ENCODE measurements at regions not wholly inside any gene's neighbourhood (a gene's known extent, or its start where the extent isn't known, plus 50 kb on each side); places are given as distances from the start of the nearest gene placed in this dataset.

DNA sequence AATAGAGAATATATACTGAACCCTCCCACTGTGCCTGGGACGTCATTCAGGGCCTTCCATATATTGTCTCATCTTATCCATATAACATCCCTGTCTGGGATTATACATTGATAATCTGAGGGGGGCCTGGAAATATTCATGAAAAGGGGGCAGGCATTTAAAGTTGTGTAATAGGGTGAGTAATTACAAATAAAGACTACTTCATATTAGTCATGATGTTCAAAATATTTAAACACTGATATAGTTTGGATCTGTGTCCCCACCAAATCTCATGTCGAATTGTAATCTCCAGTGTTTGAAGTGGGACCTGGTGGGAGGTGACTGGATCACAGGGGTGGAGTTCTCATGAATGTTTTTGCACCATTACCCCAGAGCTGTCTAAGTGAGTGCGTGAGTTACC lies 97.8 kb downstream of the AQP9 start:
- ATAC-seq: no peak

DNA sequence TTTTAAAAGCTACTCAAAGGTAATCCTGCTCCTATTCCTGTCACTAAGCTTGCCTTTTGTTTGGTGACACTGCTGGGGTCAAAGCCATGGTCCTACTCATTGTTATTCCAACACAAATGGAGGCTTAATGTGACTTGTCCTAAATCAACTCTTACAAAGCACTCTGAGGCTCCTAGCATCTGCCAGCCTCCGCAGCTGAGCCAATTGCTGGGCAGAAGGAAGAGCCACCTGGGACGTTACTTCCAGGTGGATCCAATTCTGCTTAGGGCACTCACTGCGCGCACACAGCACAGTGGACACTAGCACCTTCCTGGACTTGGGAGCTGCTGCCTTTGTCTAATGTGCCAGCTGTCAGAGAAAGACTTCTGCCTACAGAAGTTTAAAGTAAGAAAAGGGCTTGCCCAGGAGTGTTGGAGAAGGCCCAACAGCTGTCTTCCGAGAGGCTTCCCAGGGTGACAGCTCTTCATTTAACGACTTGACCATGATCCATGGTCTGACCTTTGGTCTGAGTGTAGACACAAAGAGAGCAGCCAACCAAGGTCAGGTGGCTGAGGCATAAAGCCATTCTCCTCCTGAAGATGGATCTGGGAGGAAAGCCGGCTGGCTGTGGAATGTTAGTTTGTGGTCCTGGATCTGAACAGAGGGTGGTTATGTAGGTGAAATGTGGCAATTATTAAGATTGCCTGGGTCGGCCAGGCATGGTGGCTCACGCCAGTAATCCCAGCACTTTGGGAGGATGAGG lies 102.2 kb downstream of the AQP9 start:
- H3K36me3 ChIP-seq: no peaks in the 10 kb centered on the region
- FAIRE-seq (no peak), DNase-seq (no peak), ATAC-seq (no peak)
- TF ChIP-seq, protein P1, sequence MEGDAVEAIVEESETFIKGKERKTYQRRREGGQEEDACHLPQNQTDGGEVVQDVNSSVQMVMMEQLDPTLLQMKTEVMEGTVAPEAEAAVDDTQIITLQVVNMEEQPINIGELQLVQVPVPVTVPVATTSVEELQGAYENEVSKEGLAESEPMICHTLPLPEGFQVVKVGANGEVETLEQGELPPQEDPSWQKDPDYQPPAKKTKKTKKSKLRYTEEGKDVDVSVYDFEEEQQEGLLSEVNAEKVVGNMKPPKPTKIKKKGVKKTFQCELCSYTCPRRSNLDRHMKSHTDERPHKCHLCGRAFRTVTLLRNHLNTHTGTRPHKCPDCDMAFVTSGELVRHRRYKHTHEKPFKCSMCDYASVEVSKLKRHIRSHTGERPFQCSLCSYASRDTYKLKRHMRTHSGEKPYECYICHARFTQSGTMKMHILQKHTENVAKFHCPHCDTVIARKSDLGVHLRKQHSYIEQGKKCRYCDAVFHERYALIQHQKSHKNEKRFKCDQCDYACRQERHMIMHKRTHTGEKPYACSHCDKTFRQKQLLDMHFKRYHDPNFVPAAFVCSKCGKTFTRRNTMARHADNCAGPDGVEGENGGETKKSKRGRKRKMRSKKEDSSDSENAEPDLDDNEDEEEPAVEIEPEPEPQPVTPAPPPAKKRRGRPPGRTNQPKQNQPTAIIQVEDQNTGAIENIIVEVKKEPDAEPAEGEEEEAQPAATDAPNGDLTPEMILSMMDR (IDR thresholded peaks at IDR 0.05): no peak
- intact Hi-C loops (cut with DNase I): no loop called here
- no peak overlapping the region for H3K4me3 ChIP-seq
- H3K4me1 ChIP-seq: no peaks in the 10 kb centered on the region
- H3K9me3 ChIP-seq: no peaks in the 10 kb centered on the region
- 79 to 81% methylated on average over 9 of the region's 9 CpGs for WGBS, 2 donors
- H3K27me3 ChIP-seq: no peaks in the 10 kb centered on the region
- no peak overlapping the region for H3K27ac ChIP-seq

More for the DNA sequence above, 97.8 kb downstream of the AQP9 start:
- H3K36me3 ChIP-seq: no peaks in the 10 kb centered on the region
- TF ChIP-seq, protein P1 (IDR thresholded peaks at IDR 0.05): no peak
- intact Hi-C loops (cut with DNase I): no loop called here
- FAIRE-seq (no peak), DNase-seq (no peak)
- no peaks in the 10 kb centered on the region for H3K4me1 ChIP-seq
- H3K9me3 ChIP-seq: no peaks in the 10 kb centered on the region
- H3K4me3 ChIP-seq: no peak overlapping the region
- no peak overlapping the region for H3K27ac ChIP-seq
- WGBS, 2 donors: 82 to 88% methylated on average over 3 of the region's 3 CpGs
- no peaks in the 10 kb centered on the region for H3K27me3 ChIP-seq

DNA sequence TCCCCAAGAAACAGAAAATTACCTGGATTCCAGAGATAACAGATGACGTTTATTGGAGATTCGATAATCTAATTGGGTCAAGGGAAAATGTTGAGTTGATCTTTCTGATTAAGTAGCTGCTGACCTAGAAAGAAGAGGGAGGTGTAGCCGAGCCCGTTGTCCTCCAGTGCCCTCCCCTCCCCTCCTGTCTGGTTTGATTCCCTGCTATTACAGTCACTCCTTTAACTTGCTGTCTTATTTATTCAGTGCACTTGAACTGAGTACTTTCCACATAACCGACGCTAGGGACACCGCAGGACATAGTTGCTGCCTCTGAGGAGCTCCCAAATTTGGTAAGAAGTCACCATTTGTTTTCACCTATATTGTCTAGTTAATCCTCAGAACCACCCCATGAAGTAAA lies 103.7 kb downstream of the AQP9 start:
- no peaks in the 10 kb centered on the region for H3K4me1 ChIP-seq
- ATAC-seq: peak in 2 of 4 donors; percentile 36 to 57
- TF ChIP-seq, protein P1 (IDR thresholded peaks at IDR 0.05): no peak
- H3K4me3 ChIP-seq: no peak overlapping the region
- no peak overlapping the region for H3K27ac ChIP-seq
- H3K36me3 ChIP-seq: no peaks in the 10 kb centered on the region
- DNase-seq: no peak
- H3K27me3 ChIP-seq: no peaks in the 10 kb centered on the region
- 33 to 44% methylated on average over 7 of the region's 7 CpGs for WGBS, 2 donors
- no peak for FAIRE-seq
- intact Hi-C loops (cut with DNase I): no loop called here
- no peaks in the 10 kb centered on the region for H3K9me3 ChIP-seq

GRCh38 chr15:58243070-58243469 lies 104.9 kb downstream of the AQP9 start:
- intact Hi-C loops (cut with DNase I): no loop called here
- Histone ChIP-seq H3K4me1 (no peaks in the 10 kb centered on the region), H3K27me3 (no peaks in the 10 kb centered on the region), H3K9me3 (no peaks in the 10 kb centered on the region), H3K4me3 (no peak overlapping the region), H3K36me3 (no peaks in the 10 kb centered on the region), H3K27ac (no peak overlapping the region)
- WGBS, 2 donors: 48 to 51% methylated on average over 7 of the region's 7 CpGs
- FAIRE-seq (no peak), ATAC-seq (peak in 1 of 4 donors; percentile 28), DNase-seq (no peak)
- TF ChIP-seq, protein P1 (IDR thresholded peaks at IDR 0.05): no peak

GRCh38 chr15:58244536-58244935 lies 106.4 kb downstream of the AQP9 start:
- intact Hi-C loops (cut with DNase I): no loop called here

More at GRCh38 chr15:58244536-58244935, 106.4 kb downstream of the AQP9 start:
- DNase-seq (no peak), ATAC-seq (no peak), FAIRE-seq (no peak)
- Histone ChIP-seq H3K27me3 (no peaks in the 10 kb centered on the region), H3K9me3 (no peaks in the 10 kb centered on the region), H3K27ac (no peak overlapping the region), H3K4me1 (no peaks in the 10 kb centered on the region), H3K4me3 (no peak overlapping the region), H3K36me3 (no peaks in the 10 kb centered on the region)
- 76 to 77% methylated on average over 7 of the region's 7 CpGs for WGBS, 2 donors
- TF ChIP-seq, protein P1 (IDR thresholded peaks at IDR 0.05): no peak
